HG02571 (cell line): ENCODE measurements at regions not wholly inside any gene's neighbourhood (a gene's known extent, or its start where the extent isn't known, plus 50 kb on each side); places are given as distances from the start of the nearest gene placed in this dataset.

Source experiments
- ATAC-seq: cut with Tn5 transposase; IDR thresholded peaks from one replicate; pipeline ENCODE4 v1.9.1; 2021; ENCODE audit warnings: mild to moderate bottlenecking, moderate library complexity; ENCODE audit not compliant: unreplicated experiment

GRCh38 chrX:22650691-22651090, 349.1 kb upstream of the DDX53 start:
- ATAC-seq = no peak

- no peak for ATAC-seq
Measured at GRCh38 chrX:22652596-22652995, 347.2 kb upstream of the DDX53 start.

GRCh38 chrX:22660756-22661155, 339.0 kb upstream of the DDX53 start:
- no peak for ATAC-seq

- no peak for ATAC-seq
Measured at GRCh38 chrX:22662776-22663175, 337.0 kb upstream of the DDX53 start.

DNA sequence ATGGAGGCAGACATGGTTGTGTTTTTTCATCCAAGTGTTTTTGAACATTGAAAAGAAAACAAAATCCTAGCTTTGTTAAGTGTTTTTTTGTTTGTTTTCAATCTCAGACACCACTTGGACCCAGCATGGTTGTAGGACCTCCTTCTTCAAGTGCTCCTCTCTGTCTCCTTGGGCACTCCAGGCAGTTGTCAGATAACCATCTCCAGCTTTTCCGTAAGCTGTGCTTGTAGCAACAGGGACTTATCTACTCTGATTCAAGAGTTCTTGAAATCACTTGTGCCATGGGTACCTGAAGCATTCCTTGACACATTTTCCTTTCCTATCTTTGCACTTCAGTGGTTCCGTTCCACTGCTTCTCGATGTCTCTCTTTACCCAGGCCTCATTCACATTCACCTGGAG, 334.9 kb upstream of the DDX53 start:
- no peak for ATAC-seq

- no peak for ATAC-seq
Measured at GRCh38 chrX:22665818-22666217, 333.9 kb upstream of the DDX53 start.

- no peak for ATAC-seq
Measured at GRCh38 chrX:22666441-22666840, 333.3 kb upstream of the DDX53 start.

GRCh38 chrX:22674932-22675331, 324.8 kb upstream of the DDX53 start:
- ATAC-seq = no peak

DNA sequence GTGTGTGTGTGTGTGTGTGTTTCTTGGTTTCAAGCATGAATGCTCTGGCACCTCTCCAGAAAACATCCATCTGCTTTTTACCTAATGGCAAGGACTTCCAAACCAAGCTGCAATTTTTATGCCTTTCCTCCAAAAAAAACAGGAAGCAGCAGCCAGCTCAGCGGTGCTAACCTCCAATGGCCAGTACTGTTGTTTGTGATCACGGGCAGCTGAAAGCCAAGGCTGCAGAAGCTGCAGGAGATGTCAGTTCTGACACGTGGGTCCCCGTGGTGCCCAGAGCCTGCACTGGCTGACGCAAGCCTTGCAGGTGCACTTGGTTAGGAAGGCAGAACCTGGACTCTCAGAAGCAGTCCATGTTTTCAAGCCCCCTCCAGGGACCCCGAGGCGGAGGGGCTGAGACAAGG, 313.6 kb upstream of the DDX53 start:
- ATAC-seq = no peak

DNA sequence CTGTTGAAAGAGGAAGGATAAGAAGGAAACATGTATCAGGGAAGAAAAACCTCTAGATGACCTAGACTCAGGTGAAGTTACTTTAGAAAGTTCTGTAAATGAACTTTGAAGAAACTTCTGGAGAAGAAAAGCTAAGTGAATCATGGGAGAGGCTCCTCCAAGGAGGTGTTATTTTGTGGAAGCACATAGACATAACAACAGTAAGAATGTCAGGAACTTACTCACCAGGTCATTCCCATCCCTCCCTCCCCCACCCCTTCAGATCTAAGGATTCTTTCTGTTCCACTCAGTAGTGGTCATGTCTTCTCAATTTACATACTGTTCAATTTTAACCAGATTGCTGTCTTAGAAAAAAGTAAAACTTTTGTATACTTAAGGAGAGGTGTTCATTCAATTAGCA, 310.5 kb upstream of the DDX53 start:
- ATAC-seq = no peak

DNA sequence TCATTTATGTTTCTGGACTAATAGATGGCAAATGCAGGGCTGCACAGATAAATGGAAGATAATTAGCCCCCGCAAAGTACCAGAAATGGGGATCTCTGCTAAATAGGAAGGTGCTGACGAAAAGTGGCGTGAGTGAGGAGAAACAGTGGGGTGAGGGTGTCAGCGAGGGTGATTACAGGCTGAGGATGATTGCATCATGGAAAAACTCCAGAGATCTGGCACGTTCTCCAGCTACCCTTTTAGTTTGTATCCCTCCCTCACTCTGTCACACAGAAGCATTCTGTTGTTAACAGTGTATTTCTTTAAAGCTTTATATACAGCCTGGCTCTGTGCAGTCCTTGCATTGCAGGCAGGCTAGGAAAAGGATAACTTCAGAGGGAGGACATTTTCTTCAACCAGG, 309.6 kb upstream of the DDX53 start:
- no peak for ATAC-seq

- no peak for ATAC-seq
Measured at GRCh38 chrX:22691966-22692565, 307.7 kb upstream of the DDX53 start.

DNA sequence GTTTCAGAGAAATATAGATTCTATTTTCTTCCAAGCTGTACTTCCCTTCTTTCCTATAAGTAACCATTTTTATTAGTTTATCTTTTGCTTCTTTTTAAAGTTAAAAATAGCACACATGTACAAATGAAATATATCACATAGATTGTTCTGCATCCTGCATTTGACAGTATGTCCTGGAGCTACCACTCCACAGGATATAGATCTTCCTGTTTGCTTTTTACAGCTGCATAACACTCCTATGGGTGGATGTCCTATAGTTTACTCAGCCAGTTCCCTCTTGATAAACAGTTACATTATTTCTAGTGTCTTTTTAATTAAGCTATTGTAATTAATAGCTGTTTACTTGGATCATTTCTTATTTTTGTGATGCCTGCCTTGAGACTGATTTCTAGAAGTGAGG, 301.6 kb upstream of the DDX53 start:
- no peak for ATAC-seq

GRCh38 chrX:22699581-22700091, 300.1 kb upstream of the DDX53 start:
- no peak for ATAC-seq

DNA sequence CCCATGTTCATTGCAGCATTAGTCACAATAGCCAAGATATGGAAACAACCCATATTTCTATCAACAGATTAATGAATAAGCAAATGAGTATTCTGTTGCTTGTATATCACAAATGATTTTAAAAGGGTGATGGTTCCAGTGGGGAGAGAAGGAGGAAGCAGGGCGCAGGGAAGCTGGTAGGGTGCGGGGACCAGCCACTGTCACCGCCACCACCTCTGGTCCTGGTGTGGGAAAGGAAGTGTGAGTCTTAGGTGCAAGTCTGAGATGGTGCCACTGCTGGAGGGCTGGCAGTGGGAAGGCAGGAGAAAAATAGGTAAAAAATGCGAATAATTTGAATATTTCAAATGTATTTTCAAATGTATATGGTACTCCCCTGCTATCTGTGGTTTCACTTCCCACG, 286.8 kb upstream of the DDX53 start:
- no peak for ATAC-seq

- no peak for ATAC-seq
Measured at GRCh38 chrX:22730542-22730941, 269.2 kb upstream of the DDX53 start.

- ATAC-seq = no peak
Measured at GRCh38 chrX:22737541-22737940, 262.2 kb upstream of the DDX53 start.

DNA sequence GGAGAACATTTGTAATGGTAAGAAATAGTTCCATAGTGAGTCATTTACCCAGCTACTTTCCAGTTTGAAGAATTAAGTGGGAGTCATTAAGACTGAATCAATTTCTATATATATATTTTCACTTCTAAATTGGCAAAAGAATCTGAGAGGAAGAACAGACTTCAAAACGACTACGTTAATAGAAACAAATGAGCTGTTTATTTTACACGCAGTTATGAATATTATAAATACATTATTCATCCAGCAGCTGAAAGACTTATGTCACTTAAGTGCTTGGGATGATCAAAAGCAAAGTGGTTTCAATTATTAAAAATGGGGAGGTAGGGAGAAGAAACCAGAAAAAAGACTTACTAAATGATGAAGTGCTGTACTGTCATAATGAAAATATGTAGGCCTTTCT, 260.5 kb upstream of the DDX53 start:
- no peak for ATAC-seq

DNA sequence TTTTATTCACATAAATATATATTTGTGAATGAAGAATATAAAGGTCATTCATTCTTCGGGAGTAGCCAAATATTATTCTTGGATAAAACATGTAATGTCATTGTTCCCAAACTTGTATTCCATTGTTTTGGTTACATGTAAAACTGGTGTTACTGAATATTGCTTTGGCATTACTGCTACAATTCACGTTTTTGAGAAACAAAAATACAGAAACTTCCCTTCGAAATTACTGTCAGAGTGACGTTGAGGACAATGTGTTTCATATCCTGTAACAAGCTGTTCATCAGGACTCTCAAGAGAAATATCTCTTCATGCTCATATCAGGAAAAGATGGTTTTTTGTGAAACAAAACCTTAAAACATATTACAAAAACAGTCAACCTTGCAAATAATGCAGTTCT, 258.9 kb upstream of the DDX53 start:
- ATAC-seq = no peak

DNA sequence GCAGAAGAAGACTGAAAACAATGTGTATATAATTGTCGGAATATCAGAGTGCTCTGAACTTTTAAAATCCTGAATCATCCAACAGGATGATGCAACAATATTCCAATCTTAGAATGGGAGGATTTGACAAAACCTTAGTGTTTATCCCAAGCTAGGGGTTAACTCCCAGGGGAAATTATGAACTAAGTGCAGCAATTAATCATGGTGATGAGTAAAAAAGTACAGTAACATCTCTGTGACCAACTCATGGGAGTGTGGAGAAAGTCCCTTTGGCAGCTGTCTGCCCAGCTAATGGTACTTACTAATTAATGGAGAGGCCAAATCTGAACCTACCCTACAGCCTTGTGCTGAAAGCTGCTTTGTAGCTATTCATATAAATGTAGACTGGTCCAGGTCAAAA, 257.6 kb upstream of the DDX53 start:
- ATAC-seq = no peak

- ATAC-seq = no peak
Measured at GRCh38 chrX:22746081-22746480, 253.7 kb upstream of the DDX53 start.

- ATAC-seq = peak; percentile 87
Measured at GRCh38 chrX:22748093-22748999, 251.4 kb upstream of the DDX53 start.
